Ovary (tissue), 7 donors: ENCODE measurements at regions not wholly inside any gene's neighbourhood (a gene's known extent, or its start where the extent isn't known, plus 50 kb on each side); places are given as distances from the start of the nearest gene placed in this dataset.

Experiments
- DNase-seq, 5 donors: peaks; one replicate each; pipeline ENCODE4 v3.0.0-alpha.2; 2019 to 2020
- H3K27ac ChIP-seq, 2 donors: fragments of 200-600 bp; one replicate each; pipeline versions ENCODE4 v1.5.1 to v1.8.0; 2019 to 2022
- H3K27me3 ChIP-seq: fragments of 200-600 bp; one replicate; pipeline ENCODE4 v1.8.0; 2022
- H3K36me3 ChIP-seq: fragments of 200-600 bp; sonication (generic); one replicate; pipeline ENCODE4 v1.5.1; 2019
- H3K4me1 ChIP-seq: one replicate; pipeline ENCODE4 v1.8.1; 2013; ENCODE audit warnings: mild to moderate bottlenecking, moderate library complexity; ENCODE audit not compliant: insufficient read depth
- H3K4me3 ChIP-seq: fragments of 200-600 bp; sonication (generic); one replicate; pipeline ENCODE4 v1.5.1; 2017
- H3K9me3 ChIP-seq, 2 donors: fragments of 200-600 bp in 1 of 2; sonication (generic) in 1 of 2; one replicate each; pipeline versions ENCODE4 v1.5.1 to v1.8.1; 2013 to 2019; ENCODE audit warnings: mild to moderate bottlenecking in 1 of 2, moderate library complexity in 1 of 2
- EP300 ChIP-seq: sonication (generic); formaldehyde crosslinking; IDR thresholded peaks from one replicate; pipeline ENCODE4 v1.6.1; 2017; ENCODE audit warnings: antibody characterized with exemption
- POLR2A ChIP-seq: fragments of 450-650 bp; IDR thresholded peaks from one replicate; pipeline ENCODE4 v1.6.1; 2017; ENCODE audit warnings: antibody characterized with exemption, mild to moderate bottlenecking, moderate library complexity
- WGBS, 3 donors: extraction: QIAGEN DNeasy Blood & Tissue Kit in 1 of 3; methylation state at CpG; one replicate each; pipeline versions ENCODE4 v1.1.5 to v1.1.7; 2013 to 2017; 5-methylcytosine and 5-hydroxymethylcytosine counted together
- intact Hi-C, 4 donors: fragments of 100-400 bp; cut with DNase I; formaldehyde crosslinking; loops; one replicate each; pipeline versions ENCODE4 v1.11.0 to v1.15.1; 2022 to 2023
- TF ChIP-seq, protein P1 (sequence below), 3 donors: fragments of 450-650 bp in 2 of 3; fragments of 200-600 bp in 1 of 3; IDR thresholded peaks; one replicate each; pipeline versions ENCODE4 v1.5.1 to v1.8.0; 2016 to 2022; ENCODE audit warnings: antibody characterized with exemption in 3 of 3, mild to moderate bottlenecking in 1 of 3
- donor health status: DM: no; HTN: no; CAD: no; lungs with moderate emphysema.
- donor health status: DM: no; HTN: no; CAD: no.
- donor health status: Bipolar disorder and iron deficiency.
- donor health status: DM: no; HTN: no; CAD: no.
- donor health status: DM: yes; HTN: yes; CAD: no.

DNA sequence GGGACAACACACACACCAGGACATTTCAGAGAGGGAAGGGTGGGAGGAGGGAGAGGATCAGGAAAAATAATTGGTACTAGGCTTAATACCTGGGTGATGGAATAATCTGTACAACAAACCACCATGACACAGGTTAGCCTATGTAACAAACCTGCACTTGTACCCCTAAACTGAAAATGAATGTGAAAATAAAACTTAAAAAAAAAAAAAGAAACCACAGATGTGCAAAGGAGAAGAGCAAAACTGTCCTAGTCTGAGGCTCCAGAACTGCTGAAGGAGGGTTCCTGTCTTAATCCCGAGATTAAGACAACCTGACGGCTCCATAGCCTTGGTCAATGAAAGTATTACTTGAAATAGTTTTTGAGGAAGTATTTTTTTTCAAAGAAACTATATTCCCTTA is 423.0 kb downstream of the NEBL start:
- TF ChIP-seq EP300 (no peak), POLR2A (no peak)
- TF ChIP-seq, protein P1, sequence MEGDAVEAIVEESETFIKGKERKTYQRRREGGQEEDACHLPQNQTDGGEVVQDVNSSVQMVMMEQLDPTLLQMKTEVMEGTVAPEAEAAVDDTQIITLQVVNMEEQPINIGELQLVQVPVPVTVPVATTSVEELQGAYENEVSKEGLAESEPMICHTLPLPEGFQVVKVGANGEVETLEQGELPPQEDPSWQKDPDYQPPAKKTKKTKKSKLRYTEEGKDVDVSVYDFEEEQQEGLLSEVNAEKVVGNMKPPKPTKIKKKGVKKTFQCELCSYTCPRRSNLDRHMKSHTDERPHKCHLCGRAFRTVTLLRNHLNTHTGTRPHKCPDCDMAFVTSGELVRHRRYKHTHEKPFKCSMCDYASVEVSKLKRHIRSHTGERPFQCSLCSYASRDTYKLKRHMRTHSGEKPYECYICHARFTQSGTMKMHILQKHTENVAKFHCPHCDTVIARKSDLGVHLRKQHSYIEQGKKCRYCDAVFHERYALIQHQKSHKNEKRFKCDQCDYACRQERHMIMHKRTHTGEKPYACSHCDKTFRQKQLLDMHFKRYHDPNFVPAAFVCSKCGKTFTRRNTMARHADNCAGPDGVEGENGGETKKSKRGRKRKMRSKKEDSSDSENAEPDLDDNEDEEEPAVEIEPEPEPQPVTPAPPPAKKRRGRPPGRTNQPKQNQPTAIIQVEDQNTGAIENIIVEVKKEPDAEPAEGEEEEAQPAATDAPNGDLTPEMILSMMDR (IDR thresholded peaks at IDR 0.05): no peak
- 85 to 96% (median 89%) methylated on average over 2 of the region's 2 CpGs for WGBS, 3 donors
- Histone ChIP-seq H3K27ac (no peak overlapping the region), H3K36me3 (no peaks in the 10 kb centered on the region), H3K9me3 (no peaks in the 10 kb centered on the region), H3K27me3 (no peaks in the 10 kb centered on the region), H3K4me3 (no peak overlapping the region), H3K4me1 (no peaks in the 10 kb centered on the region)
- no peak for DNase-seq
- intact Hi-C loops: no loop called here

DNA sequence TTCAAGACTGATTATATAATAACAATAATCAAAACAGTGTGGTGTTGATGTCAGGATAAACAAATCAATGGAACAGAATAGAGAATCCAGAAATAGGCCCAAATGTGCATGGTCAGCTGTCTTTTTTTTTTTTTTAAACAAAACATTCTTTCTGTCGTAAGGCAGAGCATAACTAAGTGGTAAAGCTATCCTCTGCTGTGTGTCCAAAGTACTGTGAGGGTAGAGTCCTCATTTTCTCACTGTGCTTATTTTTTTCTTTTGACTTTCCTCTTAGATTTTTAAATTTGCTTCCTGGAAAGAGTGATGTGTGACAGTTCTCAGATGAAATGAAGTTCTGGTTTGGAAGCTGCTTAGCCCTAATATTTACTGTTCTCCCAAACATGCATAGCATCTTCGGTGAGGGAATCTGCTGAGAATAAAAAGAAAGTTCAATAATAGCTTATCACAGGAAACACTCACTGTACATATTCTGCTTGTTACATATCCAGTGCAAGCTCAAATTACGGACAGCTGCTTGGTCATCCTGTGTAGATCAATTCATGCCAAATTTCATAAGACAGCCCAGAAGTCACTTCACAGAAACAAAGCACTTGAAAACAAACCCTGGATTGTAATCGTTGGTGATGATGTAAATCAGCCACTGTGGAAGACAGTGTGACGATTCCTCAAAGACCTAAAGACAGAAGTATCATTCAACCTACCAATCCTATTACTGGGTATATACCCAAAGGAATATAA is 423.9 kb downstream of the NEBL start:
- H3K27ac ChIP-seq: no peak overlapping the region
- peaks cover 3% of the 10 kb centered on the region for H3K27me3 ChIP-seq
- no peaks in the 10 kb centered on the region for H3K36me3 ChIP-seq
- H3K4me3 ChIP-seq: no peak overlapping the region
- intact Hi-C loops: no loop called here
- H3K9me3 ChIP-seq: no peaks in the 10 kb centered on the region
- no peak for DNase-seq
- TF ChIP-seq EP300 (no peak), POLR2A (no peak)
- TF ChIP-seq, protein P1 (IDR thresholded peaks at IDR 0.05): no peak
- H3K4me1 ChIP-seq: no peaks in the 10 kb centered on the region
- 27 to 48% (median 39%) methylated on average over 5 of the region's 5 CpGs for WGBS, 3 donors

DNA sequence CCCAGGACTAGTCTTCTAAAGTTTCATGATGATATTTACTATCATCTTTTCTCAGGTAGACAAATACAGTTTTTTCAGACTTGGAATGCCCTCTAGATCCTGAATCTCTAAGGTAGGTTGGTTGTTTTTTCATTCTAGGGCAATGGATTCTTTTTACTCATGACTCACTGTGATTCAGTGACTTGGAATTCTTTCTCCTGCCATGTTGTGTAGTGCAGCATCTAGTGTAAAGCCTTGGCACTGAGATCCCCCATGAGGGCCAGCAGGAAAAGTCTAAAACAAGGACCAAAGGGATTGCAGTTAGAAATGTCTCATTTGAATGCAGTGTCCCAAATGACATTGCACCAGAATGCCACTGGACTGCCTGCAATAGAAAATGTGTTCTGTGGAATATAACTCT is 430.4 kb downstream of the NEBL start:
- intact Hi-C loops: no loop called here
- no peak for DNase-seq
- no peak for TF ChIP-seq EP300
- TF ChIP-seq, protein P1 (IDR thresholded peaks at IDR 0.05): no peak
- no peaks in the 10 kb centered on the region for H3K36me3 ChIP-seq
- H3K27me3 ChIP-seq: peaks cover 3% of the 10 kb centered on the region
- H3K9me3 ChIP-seq: no peaks in the 10 kb centered on the region
- H3K4me3 ChIP-seq: no peak overlapping the region
- H3K27ac ChIP-seq: no peak overlapping the region
- no peaks in the 10 kb centered on the region for H3K4me1 ChIP-seq

DNA sequence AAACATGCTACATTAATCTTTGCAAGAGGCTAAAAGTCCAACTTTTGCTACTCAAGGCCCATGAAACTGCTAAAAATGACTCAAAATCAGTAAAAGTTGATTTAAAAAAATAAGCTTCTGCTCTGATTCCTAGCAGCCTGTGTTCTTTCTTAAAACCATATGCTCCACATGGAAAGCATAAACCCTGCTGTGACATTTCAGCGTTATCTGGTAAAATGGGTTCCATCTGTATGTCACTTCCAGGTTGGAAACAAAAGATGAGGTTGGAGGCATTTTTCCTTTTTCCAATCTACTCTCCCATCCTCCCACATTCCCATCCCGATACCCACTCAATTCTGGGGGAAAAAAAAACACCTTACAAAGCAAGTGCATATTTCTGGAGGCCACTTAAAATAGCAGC is 439.5 kb downstream of the NEBL start:
- TF ChIP-seq, protein P1 (IDR thresholded peaks at IDR 0.05): no peak
- TF ChIP-seq EP300: no peak
- no peak for TF ChIP-seq POLR2A
- intact Hi-C loops: no loop called here
- no peak overlapping the region for H3K4me3 ChIP-seq
- no peaks in the 10 kb centered on the region for H3K27me3 ChIP-seq
- H3K4me1 ChIP-seq: no peaks in the 10 kb centered on the region
- no peaks in the 10 kb centered on the region for H3K9me3 ChIP-seq
- WGBS, 3 donors: 19 to 31% (median 28%) methylated on average over 2 of the region's 2 CpGs
- no peak overlapping the region for H3K27ac ChIP-seq
- no peaks in the 10 kb centered on the region for H3K36me3 ChIP-seq
- DNase-seq: no peak
